ENCODE measurements at regions not wholly inside any gene's neighbourhood (a gene's known extent, or its start where the extent isn't known, plus 50 kb on each side); places are given as distances from the start of the nearest gene placed in this dataset.
"Not testable (repeated sequence)": the region's sequence is repeated elsewhere in the genome, so short reads cannot be mapped to it uniquely, and the experiment has no call there.

- H3K4me3 ChIP-seq (ENCODE audit: low read depth, poor library complexity, severe bottlenecking): no peak overlapping the region
- intact Hi-C loops (cut with DNase I; ENCODE audit: low total_unique reads): no loop called here
- TF ChIP-seq POLR2A (IDR thresholded peaks at IDR 0.05) (no peak), CTCF (IDR thresholded peaks at IDR 0.05) (no peak)
- WGBS, 2 donors: 81 to 83% methylated on average over 8 of the region's 8 CpGs
- DNase-seq (ENCODE audit: low spot score in 2 of 2): no peak
Measured at GRCh38 chr3:188010478-188010877, 143.5 kb upstream of the LPP start.

DNA sequence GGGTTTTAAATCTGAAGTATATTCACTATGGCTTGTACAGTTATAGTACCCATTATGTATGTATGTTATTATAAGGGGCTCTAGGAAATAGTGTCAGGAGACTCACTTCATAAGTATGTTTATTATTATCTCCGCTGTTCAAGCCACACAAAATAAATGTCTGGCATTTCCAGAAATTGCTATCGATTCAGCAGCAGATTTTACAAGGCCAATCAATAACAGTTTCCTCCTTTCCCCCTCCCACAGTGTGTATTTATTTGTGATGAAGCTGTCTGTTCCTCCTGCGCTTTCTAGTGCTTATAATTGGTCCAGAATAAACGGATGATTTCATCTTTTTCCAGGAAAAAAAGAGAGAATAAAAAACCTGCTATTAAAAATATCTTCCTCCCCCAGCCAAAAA is 134.2 kb upstream of the LPP start:
- DNase-seq (ENCODE audit: low spot score in 2 of 2): no peak
- 80 to 83% methylated on average over 4 of the region's 4 CpGs for WGBS, 2 donors
- no peak for TF ChIP-seq POLR2A (IDR thresholded peaks at IDR 0.05)
- no peak for TF ChIP-seq CTCF (IDR thresholded peaks at IDR 0.05)
- intact Hi-C loops (cut with DNase I; ENCODE audit: low total_unique reads): no loop called here
- H3K4me3 ChIP-seq (ENCODE audit: low read depth, poor library complexity, severe bottlenecking): no peak overlapping the region

- no peak overlapping the region for H3K4me3 ChIP-seq (ENCODE audit: low read depth, poor library complexity, severe bottlenecking)
- intact Hi-C loops (cut with DNase I; ENCODE audit: low total_unique reads): no loop called here
- no peak for DNase-seq (ENCODE audit: low spot score in 2 of 2)
- TF ChIP-seq POLR2A (IDR thresholded peaks at IDR 0.05): no peak
- no peak for TF ChIP-seq CTCF (IDR thresholded peaks at IDR 0.05)
- WGBS, 2 donors: 90 to 91% methylated on average over 3 of the region's 3 CpGs
Measured at GRCh38 chr3:188021041-188021440, 132.9 kb upstream of the LPP start.

GRCh38 chr3:188021502-188022040 is 132.4 kb upstream of the LPP start:
- no peak overlapping the region for H3K4me3 ChIP-seq (ENCODE audit: low read depth, poor library complexity, severe bottlenecking)
- no peak for TF ChIP-seq CTCF (IDR thresholded peaks at IDR 0.05)
- TF ChIP-seq POLR2A (IDR thresholded peaks at IDR 0.05): no peak
- no peak for DNase-seq (ENCODE audit: low spot score in 2 of 2)
- intact Hi-C loops (cut with DNase I; ENCODE audit: low total_unique reads): no loop called here
- WGBS, 2 donors: 76 to 80% methylated on average over 7 of the region's 7 CpGs

DNA sequence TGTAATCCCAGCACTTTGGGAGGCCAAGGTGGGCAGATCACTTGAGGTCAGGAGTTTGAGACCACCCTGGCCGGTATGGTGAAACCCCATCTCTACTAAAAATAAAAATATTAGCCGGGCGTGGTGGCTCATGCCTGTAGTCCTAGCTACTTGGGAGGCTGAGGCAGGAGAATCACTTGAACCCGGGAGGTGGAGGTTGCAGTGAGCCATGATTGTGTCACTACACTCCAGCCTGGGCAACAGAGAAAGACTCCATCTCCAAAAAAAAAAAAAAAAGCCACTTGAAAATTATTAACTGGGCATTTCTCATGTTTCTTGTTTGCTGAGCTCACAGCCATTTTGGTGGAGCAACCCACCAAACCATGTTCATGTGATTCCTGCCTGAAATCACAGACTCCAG is 131.1 kb upstream of the LPP start:
- H3K4me3 ChIP-seq (ENCODE audit: low read depth, poor library complexity, severe bottlenecking); DNase-seq (ENCODE audit: low spot score in 2 of 2); intact Hi-C loops (cut with DNase I; ENCODE audit: low total_unique reads): not testable (repeated sequence)
- 87 to 93% methylated on average over 4 of the region's 4 CpGs for WGBS, 2 donors

DNA sequence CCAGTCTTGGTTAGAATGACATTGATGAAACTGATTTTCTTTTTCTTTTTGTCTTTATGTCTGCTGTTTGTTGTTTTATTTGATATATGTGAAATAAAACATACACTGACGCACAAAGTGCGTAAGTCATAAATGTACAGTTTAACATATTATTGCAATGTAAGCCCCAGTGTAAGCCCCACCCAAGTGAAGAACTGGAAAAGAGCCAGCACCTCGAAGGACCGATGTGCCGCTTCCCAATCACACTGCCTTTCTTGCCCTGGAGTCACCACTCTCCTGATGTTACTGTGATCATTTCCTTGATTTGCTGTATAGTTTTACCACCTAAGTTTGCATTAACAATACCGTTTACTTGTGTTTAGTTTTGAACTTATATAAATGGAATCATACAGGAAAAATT is 128.4 kb upstream of the LPP start:
- intact Hi-C loops (cut with DNase I; ENCODE audit: low total_unique reads): no loop called here
- H3K4me3 ChIP-seq (ENCODE audit: low read depth, poor library complexity, severe bottlenecking): no peak overlapping the region
- WGBS, 2 donors: 80 to 81% methylated on average over 6 of the region's 6 CpGs
- TF ChIP-seq POLR2A (IDR thresholded peaks at IDR 0.05) (no peak), CTCF (IDR thresholded peaks at IDR 0.05) (no peak)
- DNase-seq (ENCODE audit: low spot score in 2 of 2): no peak

Measured in lower leg skin (tissue), 4 donors.